Duodenal mucosa (tissue), 2 donors: ENCODE measurements at regions not wholly inside any gene's neighbourhood (a gene's known extent, or its start where the extent isn't known, plus 50 kb on each side); places are given as distances from the start of the nearest gene placed in this dataset.

ENCODE experiments used
- H3K27ac ChIP-seq: one replicate; pipeline ENCODE4 v1.7.0; 2013; ENCODE audit warnings: low read depth, low read length
- H3K27me3 ChIP-seq, 2 donors: one replicate each; pipeline ENCODE4 v1.7.0; 2013; ENCODE audit warnings: low read length in 2 of 2, control low read depth in 1 of 2; ENCODE audit not compliant: insufficient read depth in 2 of 2, control insufficient read depth in 1 of 2
- H3K36me3 ChIP-seq, 2 donors: one replicate each; pipeline ENCODE4 v1.7.0; 2013; ENCODE audit warnings: low read length in 2 of 2, control low read depth in 1 of 2; ENCODE audit not compliant: insufficient read depth in 2 of 2, control insufficient read depth in 1 of 2
- H3K4me1 ChIP-seq, 2 donors: one replicate each; pipeline ENCODE4 v1.7.0; 2013; ENCODE audit warnings: low read length in 2 of 2, control low read depth in 1 of 2; ENCODE audit not compliant: insufficient read depth in 2 of 2, control insufficient read depth in 1 of 2
- H3K4me3 ChIP-seq, 2 donors: one replicate each; pipeline ENCODE4 v1.7.0; 2013; ENCODE audit warnings: low read length in 2 of 2, low read depth in 1 of 2
- H3K9ac ChIP-seq, 2 donors: one replicate each; pipeline ENCODE4 v1.7.0; 2013; ENCODE audit warnings: low read length in 2 of 2, low read depth in 1 of 2
- H3K9me3 ChIP-seq, 2 donors: one replicate each; pipeline ENCODE4 v1.7.0; 2013; ENCODE audit warnings: low read length in 2 of 2, control low read depth in 1 of 2; ENCODE audit not compliant: control insufficient read depth in 1 of 2

DNA sequence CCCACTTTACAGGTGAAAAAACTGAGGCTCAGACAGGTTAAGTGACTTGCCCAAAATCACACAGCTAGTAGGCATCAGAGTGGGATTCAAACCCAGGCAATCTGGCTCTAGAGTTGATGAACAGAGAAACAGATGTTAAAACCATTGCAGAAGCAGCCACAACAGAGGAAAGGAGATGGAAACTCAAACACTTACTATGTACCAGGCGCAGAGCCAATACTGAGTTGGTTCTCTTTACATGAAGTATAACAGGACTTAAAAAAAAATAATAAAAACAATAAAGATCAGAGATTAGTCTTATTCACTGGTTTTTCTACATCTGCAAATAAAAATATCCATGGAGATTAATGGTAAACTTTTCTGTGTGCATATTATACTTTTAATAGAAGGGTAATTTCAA, 84.9 kb upstream of the SPATA12 start:
- no peaks in the 10 kb centered on the region for H3K4me1 ChIP-seq
- no peaks in the 10 kb centered on the region for H3K9me3 ChIP-seq
- no peaks in the 10 kb centered on the region for H3K36me3 ChIP-seq
- H3K9ac ChIP-seq = no peak overlapping the region
- H3K27me3 ChIP-seq = no peaks in the 10 kb centered on the region
- no peak overlapping the region for H3K27ac ChIP-seq
- H3K4me3 ChIP-seq = no peak overlapping the region

- no peak overlapping the region for H3K4me3 ChIP-seq
- no peak overlapping the region for H3K27ac ChIP-seq
- no peaks in the 10 kb centered on the region for H3K36me3 ChIP-seq
- H3K9me3 ChIP-seq = no peaks in the 10 kb centered on the region
- H3K4me1 ChIP-seq = no peaks in the 10 kb centered on the region
- H3K27me3 ChIP-seq = no peaks in the 10 kb centered on the region
- H3K9ac ChIP-seq = no peak overlapping the region
Observed at GRCh38 chr3:56974247-56974930, 86.1 kb upstream of the SPATA12 start.

DNA sequence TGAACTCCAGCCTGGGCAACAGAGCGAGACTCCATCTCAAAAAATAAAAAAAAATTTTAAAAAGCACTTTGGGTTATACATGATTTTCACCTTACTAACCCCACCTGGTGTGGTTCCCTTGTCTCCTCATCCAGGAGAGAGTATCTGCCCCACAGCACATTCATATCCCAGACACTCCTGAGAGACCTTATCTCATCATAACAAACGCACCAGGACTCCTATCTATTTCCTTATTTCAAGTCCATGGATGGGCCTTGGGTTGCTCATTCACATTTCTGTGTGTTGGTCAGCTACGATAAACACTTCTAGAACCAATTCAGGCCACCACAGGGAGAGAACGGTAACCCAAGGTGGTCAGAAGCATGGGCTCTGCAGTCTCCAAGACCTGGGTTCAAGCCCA, 88.6 kb upstream of the SPATA12 start:
- Histone ChIP-seq H3K27me3 (no peaks in the 10 kb centered on the region), H3K9me3 (no peaks in the 10 kb centered on the region), H3K9ac (no peak overlapping the region), H3K4me1 (no peaks in the 10 kb centered on the region), H3K4me3 (no peak overlapping the region), H3K36me3 (no peaks in the 10 kb centered on the region), H3K27ac (no peak overlapping the region)

DNA sequence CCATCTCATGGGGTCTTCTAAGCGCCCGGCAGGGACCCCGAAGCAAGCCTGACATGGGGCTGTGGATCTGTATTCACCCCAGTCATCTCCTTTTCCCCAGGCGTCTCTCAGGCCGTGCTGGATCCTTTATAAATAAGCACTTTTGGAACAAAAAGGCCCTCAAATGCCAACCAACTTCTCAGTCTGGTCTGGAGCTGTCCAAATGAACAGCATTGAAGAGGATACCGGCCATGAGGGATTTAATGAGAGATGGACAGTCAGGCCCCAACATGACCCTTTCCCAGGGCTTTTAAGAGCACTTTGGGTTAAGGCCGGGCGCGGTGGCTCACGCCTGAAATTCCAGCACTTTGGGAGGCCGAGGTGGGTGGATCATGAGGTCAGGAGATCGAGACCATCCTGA, 89.2 kb upstream of the SPATA12 start:
- Histone ChIP-seq H3K9ac (no peak overlapping the region), H3K36me3 (no peaks in the 10 kb centered on the region), H3K27ac (no peak overlapping the region), H3K27me3 (no peaks in the 10 kb centered on the region), H3K4me1 (no peaks in the 10 kb centered on the region), H3K4me3 (no peak overlapping the region), H3K9me3 (no peaks in the 10 kb centered on the region)

DNA sequence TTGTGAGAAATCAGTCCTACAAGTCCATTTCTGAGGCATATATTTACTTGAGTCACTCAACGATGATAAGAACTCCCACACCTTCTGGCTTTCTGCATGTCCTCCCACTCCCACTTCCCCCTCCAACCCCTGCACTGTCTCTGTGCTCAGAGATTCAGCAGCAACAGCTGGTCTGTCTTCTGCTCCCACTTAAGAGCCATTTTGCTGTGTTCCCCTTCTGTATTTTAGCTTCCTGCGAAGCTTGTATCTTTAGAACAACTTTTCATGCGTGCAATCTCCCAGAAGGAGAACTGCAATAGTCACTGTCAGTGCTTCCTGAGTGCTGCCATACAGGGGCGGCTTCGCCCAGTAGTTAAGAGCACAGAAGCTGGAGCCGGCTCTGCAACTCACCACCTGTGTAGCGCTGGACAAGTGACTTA, 90.0 kb upstream of the SPATA12 start:
- Histone ChIP-seq H3K27me3 (no peaks in the 10 kb centered on the region), H3K4me3 (no peak overlapping the region), H3K9me3 (no peaks in the 10 kb centered on the region), H3K4me1 (no peaks in the 10 kb centered on the region), H3K9ac (no peak overlapping the region), H3K27ac (no peak overlapping the region), H3K36me3 (no peaks in the 10 kb centered on the region)

GRCh38 chr3:56969851-56970250, 90.6 kb upstream of the SPATA12 start:
- Histone ChIP-seq H3K4me3 (no peak overlapping the region), H3K9ac (no peak overlapping the region), H3K27ac (no peak overlapping the region), H3K4me1 (no peaks in the 10 kb centered on the region), H3K36me3 (no peaks in the 10 kb centered on the region), H3K9me3 (no peaks in the 10 kb centered on the region), H3K27me3 (no peaks in the 10 kb centered on the region)

DNA sequence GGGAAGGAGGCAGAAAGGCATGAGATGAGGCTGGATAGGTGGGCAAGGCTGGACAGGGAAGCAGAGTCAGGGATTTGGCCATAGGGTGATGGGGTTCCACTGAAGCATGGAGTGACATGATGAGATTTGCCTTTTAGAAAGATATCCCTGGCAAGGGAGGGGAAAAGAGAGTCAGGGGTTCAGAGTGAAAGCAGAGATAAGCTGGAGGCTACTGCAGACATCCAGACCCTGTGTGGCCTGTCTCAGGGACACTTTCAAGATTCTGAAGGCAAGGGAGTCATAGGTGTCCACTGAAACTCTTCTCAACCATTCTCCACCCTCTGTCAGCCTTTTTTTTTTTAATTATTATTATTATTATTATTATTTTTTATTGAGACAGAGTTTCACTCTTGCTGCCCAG, 94.0 kb upstream of the SPATA12 start:
- no peak overlapping the region for H3K27ac ChIP-seq
- H3K9me3 ChIP-seq = no peaks in the 10 kb centered on the region
- H3K9ac ChIP-seq = no peak overlapping the region
- H3K4me1 ChIP-seq = no peaks in the 10 kb centered on the region
- H3K36me3 ChIP-seq = no peaks in the 10 kb centered on the region
- H3K27me3 ChIP-seq = no peaks in the 10 kb centered on the region
- H3K4me3 ChIP-seq = no peak overlapping the region

DNA sequence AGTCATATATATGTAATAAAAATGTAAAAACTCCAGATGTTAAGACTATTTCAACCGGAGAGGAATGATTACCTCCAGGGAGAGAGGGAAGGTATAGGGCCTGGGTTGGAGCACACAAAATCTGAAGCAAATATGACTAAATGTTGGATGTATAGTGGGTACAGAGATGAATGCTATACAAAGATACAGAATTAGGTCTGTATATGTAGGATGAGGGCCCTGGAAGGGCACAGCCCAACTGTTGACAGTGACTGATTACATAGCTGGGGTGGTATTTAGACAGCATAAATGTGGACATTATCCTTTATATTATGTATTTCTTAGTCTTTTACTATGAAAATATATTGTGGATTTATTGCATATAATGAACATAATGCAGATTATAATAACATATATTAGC, 94.4 kb upstream of the SPATA12 start:
- H3K27me3 ChIP-seq = no peaks in the 10 kb centered on the region
- H3K36me3 ChIP-seq = no peaks in the 10 kb centered on the region
- H3K4me1 ChIP-seq = no peaks in the 10 kb centered on the region
- H3K9ac ChIP-seq = no peak overlapping the region
- H3K9me3 ChIP-seq = no peaks in the 10 kb centered on the region
- no peak overlapping the region for H3K27ac ChIP-seq
- no peak overlapping the region for H3K4me3 ChIP-seq

- no peaks in the 10 kb centered on the region for H3K4me1 ChIP-seq
- no peak overlapping the region for H3K27ac ChIP-seq
- no peaks in the 10 kb centered on the region for H3K9me3 ChIP-seq
- H3K27me3 ChIP-seq = no peaks in the 10 kb centered on the region
- H3K36me3 ChIP-seq = no peaks in the 10 kb centered on the region
- H3K9ac ChIP-seq = no peak overlapping the region
- H3K4me3 ChIP-seq = no peak overlapping the region
Observed at GRCh38 chr3:56962922-56963321, 97.5 kb upstream of the SPATA12 start.

GRCh38 chr3:56962206-56962605, 98.3 kb upstream of the SPATA12 start:
- Histone ChIP-seq H3K27ac (no peak overlapping the region), H3K4me1 (no peaks in the 10 kb centered on the region), H3K9ac (no peak overlapping the region), H3K9me3 (no peaks in the 10 kb centered on the region), H3K36me3 (no peaks in the 10 kb centered on the region), H3K4me3 (no peak overlapping the region), H3K27me3 (no peaks in the 10 kb centered on the region)
